C4-2B (cell line): ENCODE measurements at regions not wholly inside any gene's neighbourhood (a gene's known extent, or its start where the extent isn't known, plus 50 kb on each side); places are given as distances from the start of the nearest gene placed in this dataset.

Source experiments
- CTCF ChIP-seq: fragments of 450-650 bp; conservative IDR thresholded peaks from 2 replicates; pipeline ENCODE4 v1.5.1; 2017; ENCODE audit warnings: mild to moderate bottlenecking
- ZFX ChIP-seq: fragments of 450-650 bp; IDR thresholded peaks from 2 replicates; pipeline ENCODE4 v1.6.1; 2017

- TF ChIP-seq CTCF (no peak), ZFX (no peak)
Measured at GRCh38 chr1:22290157-22290556, 147.3 kb upstream of the WNT4 start.
